ENCODE measurements at regions not wholly inside any gene's neighbourhood (a gene's known extent, or its start where the extent isn't known, plus 50 kb on each side); places are given as distances from the start of the nearest gene placed in this dataset.

DNA sequence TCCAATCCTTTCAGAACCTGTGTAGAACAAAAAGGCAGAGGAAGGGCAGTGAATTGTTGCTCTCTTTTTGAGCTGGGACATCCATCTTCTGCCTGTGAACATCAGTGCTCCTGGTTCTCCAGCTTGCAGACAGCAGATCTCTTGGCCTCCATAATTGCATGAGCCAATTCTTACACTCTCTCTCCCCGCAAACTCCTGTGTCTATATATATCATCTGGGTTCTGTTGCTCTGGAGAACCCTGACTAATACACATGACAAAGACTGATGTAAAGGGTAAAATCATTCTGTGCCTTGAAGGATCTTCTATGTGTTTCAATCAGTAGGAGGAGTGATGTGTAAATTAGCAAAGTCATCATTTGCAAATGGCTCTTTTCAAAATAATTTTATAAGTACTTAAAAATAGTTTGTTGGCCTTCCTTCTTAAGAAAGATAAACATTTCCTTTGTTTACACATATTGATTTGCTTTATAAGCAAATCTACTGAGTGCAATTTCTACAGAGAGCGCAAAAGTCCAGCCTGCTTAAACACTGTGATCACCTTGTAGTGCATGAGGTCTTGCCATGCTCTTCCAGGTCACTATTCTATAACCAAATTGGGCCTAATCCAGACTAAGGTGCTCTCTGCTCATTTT is 154.9 kb upstream of the ANKRD28 start:
- no peak for DNase-seq (ENCODE audit: low read depth)

DNA sequence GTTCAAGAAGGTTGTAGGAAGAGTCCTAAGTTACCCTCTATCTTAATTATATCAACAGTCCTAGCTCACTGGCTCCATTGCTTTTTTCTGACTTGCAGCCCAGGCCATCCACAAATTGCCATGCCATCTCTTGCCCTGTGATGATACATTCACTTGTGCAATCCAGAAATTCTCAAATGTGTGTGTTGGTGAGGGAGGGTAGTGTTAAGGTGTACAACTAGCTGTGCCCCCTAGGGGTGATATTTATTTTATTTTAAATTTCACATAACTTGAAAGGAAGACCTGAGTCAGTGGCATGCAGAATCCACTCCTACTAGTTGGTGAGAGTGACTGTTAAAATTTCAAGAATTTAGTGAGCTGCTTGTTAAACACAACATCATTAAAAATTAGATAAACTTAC is 156.1 kb upstream of the ANKRD28 start:
- no peak for DNase-seq (ENCODE audit: low read depth)

DNA sequence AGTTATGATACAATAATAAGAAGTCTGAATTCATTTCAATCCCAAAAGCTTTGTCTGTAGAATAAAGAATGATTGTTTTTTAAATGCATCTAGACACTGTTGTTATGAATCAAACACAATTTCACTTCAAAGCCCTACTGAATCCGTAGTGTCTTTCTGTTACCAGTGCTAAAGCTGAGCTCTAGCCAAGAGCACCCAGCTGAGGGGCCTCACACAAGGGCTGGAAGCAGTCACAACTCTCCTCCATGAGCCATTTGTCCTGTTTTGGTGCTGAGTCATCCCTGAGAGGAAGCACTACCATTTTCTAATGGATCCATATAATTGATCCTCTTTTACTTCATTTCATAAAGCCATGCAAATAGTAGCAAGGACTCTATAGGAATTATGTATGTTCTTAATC is 158.2 kb upstream of the ANKRD28 start:
- DNase-seq (ENCODE audit: low read depth) = no peak

DNA sequence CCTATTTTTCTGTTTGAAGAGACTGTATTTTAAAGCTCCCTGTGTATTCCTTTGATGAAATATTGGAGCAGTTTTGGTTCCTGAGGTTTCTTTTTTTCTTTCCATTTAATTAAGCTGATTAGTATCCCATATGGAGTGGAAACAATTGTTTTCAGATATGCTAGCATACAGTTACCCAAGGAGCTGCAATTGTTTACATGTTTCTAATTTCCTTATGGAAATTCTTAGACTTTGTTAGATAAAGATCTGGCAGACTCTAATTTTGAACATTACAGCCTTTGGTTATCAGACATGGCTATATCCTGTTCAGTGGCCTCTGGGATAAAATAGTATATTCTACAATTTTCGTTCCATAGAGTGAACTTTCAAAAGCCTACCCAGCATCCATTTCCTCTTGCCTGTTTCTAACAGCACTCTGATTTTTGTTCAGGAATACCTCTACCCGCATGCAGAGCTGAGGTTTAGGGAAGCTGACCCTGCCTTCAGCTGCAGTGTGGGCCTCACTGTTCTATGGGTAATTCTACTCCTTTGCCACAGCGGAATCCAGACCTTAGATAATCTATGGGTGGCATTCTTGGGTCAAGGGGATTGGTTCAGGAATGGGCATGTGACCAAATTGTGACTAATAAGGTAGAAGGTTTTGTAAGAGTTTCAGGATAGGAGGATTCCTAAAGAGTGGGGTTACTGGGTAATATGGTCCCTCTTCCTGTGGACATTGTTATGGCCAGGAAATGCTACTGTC is 161.1 kb upstream of the ANKRD28 start:
- no peak for DNase-seq (ENCODE audit: low read depth)

DNA sequence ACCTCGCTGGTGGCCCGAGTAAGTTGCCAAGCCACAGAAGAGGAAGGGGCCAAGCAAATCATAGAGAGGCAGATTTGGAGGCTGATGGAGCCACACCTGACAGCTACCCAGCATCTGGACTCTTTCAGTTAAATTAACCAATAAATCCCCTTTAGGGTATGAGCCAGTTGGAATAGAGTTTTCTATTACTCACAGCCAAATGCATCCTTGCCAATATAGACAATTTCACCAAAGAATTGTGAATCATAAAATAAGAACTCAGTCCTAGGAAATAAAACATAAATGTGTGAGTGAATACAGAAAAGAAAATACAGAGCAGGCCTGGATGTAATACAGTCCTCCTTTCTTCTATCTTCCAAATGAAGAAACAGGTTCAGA is 161.6 kb upstream of the ANKRD28 start:
- DNase-seq (ENCODE audit: low read depth) = no peak

DNA sequence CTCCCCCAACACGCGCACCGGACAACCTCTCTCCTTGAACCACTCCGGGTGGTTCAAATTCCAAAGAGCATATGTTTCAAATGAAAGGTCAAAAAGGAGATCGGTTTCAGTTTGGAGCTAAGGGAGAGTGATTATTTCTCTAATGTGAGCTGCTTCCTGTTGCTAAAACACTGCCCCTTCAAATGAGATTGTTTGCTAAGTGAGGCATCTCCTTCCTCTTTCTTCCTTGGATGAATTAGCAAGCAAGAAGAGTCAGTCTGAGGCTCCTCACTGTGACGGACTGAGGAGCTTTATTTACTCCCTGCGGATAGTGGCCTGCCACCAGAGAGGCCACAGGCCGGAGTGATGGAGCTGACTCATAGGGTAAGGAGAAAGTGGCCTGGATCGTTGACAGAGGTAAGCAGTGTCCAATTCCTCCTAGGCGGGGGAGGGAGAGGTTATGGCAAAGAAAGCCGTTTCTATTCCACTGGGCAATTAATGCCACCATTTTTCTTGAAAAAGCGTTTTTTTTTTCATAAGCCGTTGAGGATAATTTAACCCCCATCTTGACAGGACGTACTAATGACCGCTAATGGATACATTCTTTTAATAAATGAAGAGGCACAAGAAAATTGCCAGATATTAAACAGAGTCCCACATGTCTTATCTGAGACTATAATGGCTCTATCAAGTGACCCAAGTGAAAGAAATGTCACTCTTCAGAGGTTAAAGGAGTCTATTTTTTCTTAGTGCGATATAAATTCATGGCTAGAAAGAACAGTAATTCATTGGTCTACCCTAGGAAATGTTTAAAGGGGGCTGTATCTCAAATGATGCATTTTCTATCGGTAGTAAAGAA is 167.0 kb upstream of the ANKRD28 start:
- DNase-seq (ENCODE audit: low read depth) = no peak

DNA sequence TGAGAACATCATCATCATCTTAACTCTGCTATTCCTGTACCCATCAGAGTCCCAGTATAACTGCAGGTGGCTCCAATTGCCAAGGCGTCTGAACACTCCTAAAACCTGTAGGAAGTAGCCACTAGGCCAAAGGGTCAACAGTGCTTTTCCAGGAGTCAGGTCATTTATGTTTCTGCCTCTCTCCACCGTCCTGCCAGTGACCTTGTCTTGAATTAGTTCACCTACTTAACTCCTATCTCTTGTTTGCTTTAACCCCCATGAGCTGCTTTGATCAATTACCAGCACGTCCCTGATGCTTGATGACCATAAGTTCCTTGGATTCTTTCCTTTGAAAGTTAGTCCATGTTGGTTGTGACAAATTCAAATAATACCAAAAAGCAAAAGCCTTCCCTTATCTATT is 169.8 kb upstream of the ANKRD28 start:
- DNase-seq (ENCODE audit: low read depth) = no peak

DNA sequence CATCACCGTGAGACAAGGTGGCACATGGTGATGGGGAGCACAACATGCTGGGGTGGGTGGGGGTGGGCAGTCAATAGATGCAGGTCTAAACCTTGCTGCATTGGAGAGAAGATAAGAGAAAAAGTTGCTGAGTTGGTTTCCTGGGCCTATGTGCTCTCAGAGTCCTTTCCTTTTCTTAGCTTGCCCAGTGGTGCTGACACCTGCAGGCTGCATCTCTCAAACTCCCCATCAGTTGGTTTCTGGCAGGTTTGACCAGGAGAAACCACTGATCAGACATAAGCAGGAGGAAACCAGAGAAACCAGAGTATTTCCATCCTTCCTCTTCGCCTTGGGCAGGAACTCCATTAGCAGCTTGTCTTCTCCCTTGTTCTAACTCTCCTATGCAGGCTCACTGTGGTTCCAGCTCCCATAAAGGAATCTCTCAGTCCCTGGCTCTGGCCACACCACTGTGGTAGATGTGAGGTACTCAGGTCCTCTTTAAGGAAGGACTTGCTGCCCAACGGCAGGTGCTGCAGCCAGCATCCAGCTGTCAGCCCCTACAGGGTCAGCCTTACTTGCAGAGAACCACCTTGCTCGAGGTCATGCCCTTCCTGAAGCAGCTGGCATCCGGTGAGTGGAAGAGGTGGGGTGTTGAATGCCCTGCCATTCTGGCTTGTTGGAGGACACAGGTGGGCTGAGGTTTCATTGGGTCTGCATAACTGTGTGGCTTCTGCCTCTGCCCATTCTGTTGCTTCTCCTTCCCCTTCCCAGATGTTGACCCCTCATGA is 172.3 kb upstream of the ANKRD28 start:
- DNase-seq (ENCODE audit: low read depth) = no peak

GRCh38 chr3:15973414-15973813 is 175.6 kb upstream of the ANKRD28 start:
- DNase-seq (ENCODE audit: low read depth) = no peak

GRCh38 chr3:15973940-15974339 is 176.2 kb upstream of the ANKRD28 start:
- DNase-seq (ENCODE audit: low read depth) = no peak

GRCh38 chr3:15974647-15975046 is 176.9 kb upstream of the ANKRD28 start:
- no peak for DNase-seq (ENCODE audit: low read depth)

- DNase-seq (ENCODE audit: low read depth) = no peak
Measured at GRCh38 chr3:15976524-15976923, 178.7 kb upstream of the ANKRD28 start.

GRCh38 chr3:15977090-15977489 is 179.3 kb upstream of the ANKRD28 start:
- DNase-seq (ENCODE audit: low read depth) = no peak

DNA sequence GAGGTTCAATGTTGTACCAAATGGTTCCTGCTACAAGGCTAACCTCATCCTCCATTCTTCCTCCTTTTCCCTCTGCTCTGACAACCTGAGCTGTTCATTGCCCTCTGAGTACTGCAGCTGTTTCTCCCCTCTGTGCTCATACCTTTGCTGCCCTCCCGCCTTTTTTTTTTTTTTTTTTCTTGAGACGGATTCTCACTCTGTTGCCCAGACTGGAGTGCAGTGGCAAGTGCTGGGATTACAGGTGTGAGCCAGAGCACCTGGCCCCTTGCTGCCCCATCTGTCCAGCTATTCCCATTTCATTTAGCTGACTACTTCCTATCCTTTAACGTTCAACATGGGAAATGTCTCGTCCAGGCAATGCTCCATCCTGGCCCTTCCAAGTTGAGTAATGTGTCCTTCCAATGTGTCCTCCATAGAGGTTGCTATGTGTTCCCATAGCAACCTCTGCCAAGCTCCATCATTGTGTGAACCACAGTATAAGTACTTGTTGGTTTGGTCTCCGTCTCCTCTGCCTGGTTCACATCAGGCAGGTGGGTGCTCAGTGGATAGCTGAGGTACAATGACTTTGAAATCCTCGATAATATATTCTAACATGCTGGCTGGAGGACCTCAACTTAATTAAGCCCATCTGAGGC is 179.9 kb upstream of the ANKRD28 start:
- no peak for DNase-seq (ENCODE audit: low read depth)

GRCh38 chr3:15978801-15979200 is 181.0 kb upstream of the ANKRD28 start:
- DNase-seq (ENCODE audit: low read depth) = no peak

DNA sequence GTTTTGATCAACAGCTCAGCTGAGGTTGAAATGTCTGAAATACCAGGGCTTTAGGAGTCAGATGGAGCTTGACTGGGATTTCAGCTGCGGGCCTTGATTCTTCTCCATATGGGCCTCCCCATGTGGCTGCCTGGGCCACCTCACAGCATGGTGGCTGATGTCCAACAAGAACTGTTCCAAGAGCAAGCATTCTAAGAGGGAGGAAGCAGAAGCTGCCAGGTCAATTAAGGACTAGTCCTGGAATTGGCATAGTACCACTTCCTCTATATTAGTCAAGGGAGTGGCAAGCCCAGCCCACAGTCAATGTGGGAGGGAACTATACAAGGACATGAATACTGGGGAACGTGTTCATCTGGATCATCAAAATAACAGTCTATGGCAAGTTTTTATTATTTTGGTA is 181.7 kb upstream of the ANKRD28 start:
- no peak for DNase-seq (ENCODE audit: low read depth)

- no peak for DNase-seq (ENCODE audit: low read depth)
Measured at GRCh38 chr3:15979900-15980299, 182.1 kb upstream of the ANKRD28 start.

DNA sequence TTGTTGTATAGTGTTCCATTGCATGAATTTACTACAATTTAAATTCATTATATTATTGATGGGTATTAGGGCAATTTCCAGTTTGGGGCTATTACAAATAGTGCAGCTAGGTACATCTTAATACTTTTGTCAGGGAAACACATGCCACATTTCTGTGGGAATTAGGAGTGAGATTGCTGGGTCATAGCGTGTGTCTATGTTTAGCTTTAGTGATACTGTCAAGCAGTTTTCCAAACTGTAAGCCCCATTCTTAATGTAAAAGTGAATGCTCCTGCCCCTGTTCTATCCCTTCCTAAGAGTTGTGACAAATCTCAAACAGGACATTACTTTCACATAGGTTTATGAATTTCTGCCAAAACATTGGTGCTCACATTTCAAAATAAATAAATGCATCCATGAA is 184.5 kb upstream of the ANKRD28 start:
- no peak for DNase-seq (ENCODE audit: low read depth)

- peak; percentile 97 for DNase-seq (ENCODE audit: low read depth)
Measured at GRCh38 chr3:15982667-15983196, 185.0 kb upstream of the ANKRD28 start.

DNA sequence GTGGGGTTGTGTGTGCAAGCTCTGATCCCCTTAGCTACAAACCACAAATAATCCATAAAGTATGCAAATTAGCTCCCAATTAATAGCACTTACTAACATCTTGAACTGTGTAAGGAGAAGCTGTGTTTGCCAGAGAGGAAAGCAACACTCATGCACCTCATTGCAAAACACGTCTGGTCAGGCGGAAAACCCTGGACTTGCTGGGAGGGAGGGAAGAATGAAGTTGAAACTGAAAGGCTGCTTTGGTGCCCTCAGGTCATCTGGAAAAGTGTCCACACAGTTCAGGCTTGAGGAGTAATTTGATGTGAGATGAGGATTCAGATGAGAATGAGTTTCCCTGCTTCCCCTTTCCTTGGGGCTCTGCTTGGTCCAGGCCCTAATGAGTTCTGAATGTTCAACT is 185.5 kb upstream of the ANKRD28 start:
- DNase-seq (ENCODE audit: low read depth) = no peak

- DNase-seq (ENCODE audit: low read depth) = no peak
Measured at GRCh38 chr3:15983693-15984092, 185.9 kb upstream of the ANKRD28 start.

GRCh38 chr3:15989419-15989818 is 185.1 kb upstream of the GALNT15 start:
- no peak for DNase-seq (ENCODE audit: low read depth)

Data from HS-5 (cell line).